GM12892 (cell line): ENCODE measurements at regions not wholly inside any gene's neighbourhood (a gene's known extent, or its start where the extent isn't known, plus 50 kb on each side); places are given as distances from the start of the nearest gene placed in this dataset.

Source experiments
- POLR2A ChIP-seq: IDR thresholded peaks from 2 replicates; pipeline ENCODE4 v1.6.1; 2011; ENCODE audit warnings: low read depth, low read length, control low read depth
- POLR2AphosphoS5 ChIP-seq: IDR thresholded peaks from 2 replicates; pipeline ENCODE4 v1.6.1; 2011; ENCODE audit warnings: low read depth, low read length, control low read depth

GRCh38 chr2:241974096-241974495 lies 104.6 kb downstream of the RTP5 start:
- no peak for TF ChIP-seq POLR2A
- TF ChIP-seq POLR2AphosphoS5: no peak
